ENCODE measurements at regions not wholly inside any gene's neighbourhood (a gene's known extent, or its start where the extent isn't known, plus 50 kb on each side); places are given as distances from the start of the nearest gene placed in this dataset.

- TF ChIP-seq CTCF (IDR thresholded peaks at IDR 0.05) = no peak
- no peak overlapping the region for H3K27ac Mint-ChIP-seq (ENCODE audit: unreplicated experiment)
- H3K9me3 Mint-ChIP-seq (ENCODE audit: unreplicated experiment) = peaks cover 4% of the 10 kb centered on the region
- no peaks in the 10 kb centered on the region for H3K4me1 Mint-ChIP-seq (ENCODE audit: unreplicated experiment)
- DNase-seq (ENCODE audit: extremely low spot score, unreplicated experiment) = no peak
- no peaks in the 10 kb centered on the region for H3K36me3 Mint-ChIP-seq (ENCODE audit: unreplicated experiment)
- no peak overlapping the region for H3K4me3 Mint-ChIP-seq (ENCODE audit: unreplicated experiment)
- H3K27me3 Mint-ChIP-seq (ENCODE audit: unreplicated experiment) = peaks cover 3% of the 10 kb centered on the region
Observed at GRCh38 chr1:38718031-38718430, 141.5 kb downstream of the RRAGC start.

- Mint-ChIP-seq H3K27ac (ENCODE audit: unreplicated experiment) (no peak overlapping the region), H3K27me3 (ENCODE audit: unreplicated experiment) (peaks cover 5% of the 10 kb centered on the region), H3K4me3 (ENCODE audit: unreplicated experiment) (no peak overlapping the region), H3K36me3 (ENCODE audit: unreplicated experiment) (no peaks in the 10 kb centered on the region), H3K4me1 (ENCODE audit: unreplicated experiment) (no peaks in the 10 kb centered on the region), H3K9me3 (ENCODE audit: unreplicated experiment) (peaks cover 10% of the 10 kb centered on the region)
- no peak for TF ChIP-seq CTCF (IDR thresholded peaks at IDR 0.05)
- DNase-seq (ENCODE audit: extremely low spot score, unreplicated experiment) = no peak
Observed at GRCh38 chr1:38716229-38716628, 143.3 kb downstream of the RRAGC start.

GRCh38 chr1:38715415-38715814, 144.2 kb downstream of the RRAGC start:
- no peak for TF ChIP-seq CTCF (IDR thresholded peaks at IDR 0.05)
- no peak for DNase-seq (ENCODE audit: extremely low spot score, unreplicated experiment)
- no peaks in the 10 kb centered on the region for H3K4me1 Mint-ChIP-seq (ENCODE audit: unreplicated experiment)
- H3K9me3 Mint-ChIP-seq (ENCODE audit: unreplicated experiment) = peaks cover 10% of the 10 kb centered on the region
- no peaks in the 10 kb centered on the region for H3K36me3 Mint-ChIP-seq (ENCODE audit: unreplicated experiment)
- H3K27me3 Mint-ChIP-seq (ENCODE audit: unreplicated experiment) = peaks cover 10% of the 10 kb centered on the region
- H3K27ac Mint-ChIP-seq (ENCODE audit: unreplicated experiment) = no peak overlapping the region
- no peak overlapping the region for H3K4me3 Mint-ChIP-seq (ENCODE audit: unreplicated experiment)

GRCh38 chr1:38712046-38712445, 147.5 kb downstream of the RRAGC start:
- DNase-seq (ENCODE audit: extremely low spot score, unreplicated experiment) = no peak
- peaks cover 9% of the 10 kb centered on the region for H3K27me3 Mint-ChIP-seq (ENCODE audit: unreplicated experiment)
- no peak overlapping the region for H3K4me3 Mint-ChIP-seq (ENCODE audit: unreplicated experiment)
- H3K4me1 Mint-ChIP-seq (ENCODE audit: unreplicated experiment) = no peaks in the 10 kb centered on the region
- H3K36me3 Mint-ChIP-seq (ENCODE audit: unreplicated experiment) = no peaks in the 10 kb centered on the region
- TF ChIP-seq CTCF (IDR thresholded peaks at IDR 0.05) = no peak
- peaks cover 10% of the 10 kb centered on the region for H3K9me3 Mint-ChIP-seq (ENCODE audit: unreplicated experiment)
- no peak overlapping the region for H3K27ac Mint-ChIP-seq (ENCODE audit: unreplicated experiment)

- no peak overlapping the region for H3K27ac Mint-ChIP-seq (ENCODE audit: unreplicated experiment)
- H3K27me3 Mint-ChIP-seq (ENCODE audit: unreplicated experiment) = peaks cover 24% of the 10 kb centered on the region
- H3K4me1 Mint-ChIP-seq (ENCODE audit: unreplicated experiment) = no peaks in the 10 kb centered on the region
- TF ChIP-seq CTCF (IDR thresholded peaks at IDR 0.05) = no peak
- H3K9me3 Mint-ChIP-seq (ENCODE audit: unreplicated experiment) = peaks cover 18% of the 10 kb centered on the region
- no peak for DNase-seq (ENCODE audit: extremely low spot score, unreplicated experiment)
- no peak overlapping the region for H3K4me3 Mint-ChIP-seq (ENCODE audit: unreplicated experiment)
- no peaks in the 10 kb centered on the region for H3K36me3 Mint-ChIP-seq (ENCODE audit: unreplicated experiment)
Observed at GRCh38 chr1:38708701-38709258, 150.8 kb downstream of the RRAGC start.

Data from osteocyte (in vitro differentiated cells).